Body of pancreas (tissue), 4 donors: ENCODE measurements at regions not wholly inside any gene's neighbourhood (a gene's known extent, or its start where the extent isn't known, plus 50 kb on each side); places are given as distances from the start of the nearest gene placed in this dataset.

Experiments used
- ATAC-seq: fragments of 150-250 bp; one replicate; pipeline ENCODE4 v1.9.1; 2016
- DNase-seq, 4 donors: peaks; one replicate each; pipeline ENCODE4 v3.0.0-alpha.2; 2019
- H3K27ac ChIP-seq, 4 donors: fragments of 200-600 bp; sonication (generic); 1 replicate in 3 of 4; 2 replicates in 1 of 4; pipeline versions ENCODE4 v1.5.1 to v1.6.1; 2016 to 2019; ENCODE audit warnings: mild to moderate bottlenecking in 1 of 4, mixed read lengths in 1 of 4, moderate library complexity in 1 of 4
- H3K27me3 ChIP-seq, 2 donors: fragments of 200-600 bp; sonication (generic); one replicate each; pipeline ENCODE4 v1.6.0; 2016; ENCODE audit warnings: mild to moderate bottlenecking in 1 of 2
- H3K36me3 ChIP-seq, 2 donors: fragments of 200-600 bp; sonication (generic); replicated peaks in 1 of 2; 2 replicates each; pipeline ENCODE4 v1.5.1; 2016; ENCODE audit warnings: low read depth in 2 of 2; ENCODE audit not compliant: insufficient read depth in 1 of 2
- H3K4me1 ChIP-seq: fragments of 200-600 bp; sonication (generic); one replicate; pipeline ENCODE4 v1.6.0; 2016
- H3K4me3 ChIP-seq, 2 donors: fragments of 200-600 bp; sonication (generic); 1 replicate in 1 of 2; 2 replicates in 1 of 2; pipeline ENCODE4 v1.5.1; 2016 to 2019
- H3K9me3 ChIP-seq, 3 donors: fragments of 200-600 bp; sonication (generic); 1 replicate in 2 of 3; 2 replicates in 1 of 3; pipeline ENCODE4 v1.5.1; 2016
- POLR2A ChIP-seq, 3 donors: fragments of 450-650 bp; IDR thresholded peaks; one replicate each; pipeline ENCODE4 v1.6.1; 2016; ENCODE audit warnings: antibody characterized with exemption in 3 of 3, mild to moderate bottlenecking in 2 of 3
- WGBS, 2 donors: methylation state at CpG; one replicate each; pipeline ENCODE4 v1.1.5; 2017; 5-methylcytosine and 5-hydroxymethylcytosine counted together
- intact Hi-C: fragments of 100-400 bp; cut with DNase I; formaldehyde crosslinking; loops from one replicate; pipeline ENCODE4 v1.15.1; 2023
- TF ChIP-seq, protein P1 (sequence below), 7 experiments: fragments of 450-650 bp in 4 of 7; fragments of 200-600 bp in 3 of 7; sonication (generic) in 3 of 7; IDR thresholded peaks; one replicate each; pipeline ENCODE4 v1.5.1; 2016 to 2019; ENCODE audit warnings: antibody characterized with exemption in 7 of 7

- no peak for ATAC-seq
These were observed 216.1 kb downstream of the TTC32 start for GRCh38 chr2:19685731-19686130.

GRCh38 chr2:19684516-19684915 lies 217.3 kb downstream of the TTC32 start:
- intact Hi-C loops, result no loop called here
- Histone ChIP-seq H3K4me3 (no peak overlapping the region), H3K4me1 (no peaks in the 10 kb centered on the region), H3K9me3 (no peaks in the 10 kb centered on the region), H3K27me3 (no peaks in the 10 kb centered on the region), H3K36me3 (no peaks in the 10 kb centered on the region), H3K27ac (no peak overlapping the region)
- DNase-seq, result no peak
- 81 to 83% methylated on average over 7 of the region's 7 CpGs for WGBS, 2 donors
- TF ChIP-seq, protein P1, sequence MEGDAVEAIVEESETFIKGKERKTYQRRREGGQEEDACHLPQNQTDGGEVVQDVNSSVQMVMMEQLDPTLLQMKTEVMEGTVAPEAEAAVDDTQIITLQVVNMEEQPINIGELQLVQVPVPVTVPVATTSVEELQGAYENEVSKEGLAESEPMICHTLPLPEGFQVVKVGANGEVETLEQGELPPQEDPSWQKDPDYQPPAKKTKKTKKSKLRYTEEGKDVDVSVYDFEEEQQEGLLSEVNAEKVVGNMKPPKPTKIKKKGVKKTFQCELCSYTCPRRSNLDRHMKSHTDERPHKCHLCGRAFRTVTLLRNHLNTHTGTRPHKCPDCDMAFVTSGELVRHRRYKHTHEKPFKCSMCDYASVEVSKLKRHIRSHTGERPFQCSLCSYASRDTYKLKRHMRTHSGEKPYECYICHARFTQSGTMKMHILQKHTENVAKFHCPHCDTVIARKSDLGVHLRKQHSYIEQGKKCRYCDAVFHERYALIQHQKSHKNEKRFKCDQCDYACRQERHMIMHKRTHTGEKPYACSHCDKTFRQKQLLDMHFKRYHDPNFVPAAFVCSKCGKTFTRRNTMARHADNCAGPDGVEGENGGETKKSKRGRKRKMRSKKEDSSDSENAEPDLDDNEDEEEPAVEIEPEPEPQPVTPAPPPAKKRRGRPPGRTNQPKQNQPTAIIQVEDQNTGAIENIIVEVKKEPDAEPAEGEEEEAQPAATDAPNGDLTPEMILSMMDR (IDR thresholded peaks at IDR 0.05), result no peak
- ATAC-seq, result no peak

More at GRCh38 chr2:19685731-19686130, 216.1 kb downstream of the TTC32 start:
- intact Hi-C loops, result no loop called here
- no peaks in the 10 kb centered on the region for H3K9me3 ChIP-seq
- no peaks in the 10 kb centered on the region for H3K4me1 ChIP-seq
- H3K27me3 ChIP-seq, result no peaks in the 10 kb centered on the region
- TF ChIP-seq POLR2A (IDR thresholded peaks at IDR 0.05), result no peak
- TF ChIP-seq, protein P1 (IDR thresholded peaks at IDR 0.05), result no peak
- DNase-seq, result no peak
- WGBS, 2 donors, result 88 to 95% methylated on average over 1 of the region's 1 CpG
- H3K36me3 ChIP-seq, result no peaks in the 10 kb centered on the region
- H3K4me3 ChIP-seq, result no peak overlapping the region
- H3K27ac ChIP-seq, result no peak overlapping the region

GRCh38 chr2:19683556-19683955 lies 218.2 kb downstream of the TTC32 start:
- Histone ChIP-seq H3K27me3 (no peaks in the 10 kb centered on the region), H3K36me3 (no peaks in the 10 kb centered on the region), H3K4me3 (no peak overlapping the region), H3K4me1 (no peaks in the 10 kb centered on the region), H3K27ac (no peak overlapping the region), H3K9me3 (no peaks in the 10 kb centered on the region)
- DNase-seq (no peak), ATAC-seq (no peak)
- TF ChIP-seq, protein P1 (IDR thresholded peaks at IDR 0.05), result no peak
- TF ChIP-seq POLR2A (IDR thresholded peaks at IDR 0.05), result no peak
- intact Hi-C loops, result no loop called here

DNA sequence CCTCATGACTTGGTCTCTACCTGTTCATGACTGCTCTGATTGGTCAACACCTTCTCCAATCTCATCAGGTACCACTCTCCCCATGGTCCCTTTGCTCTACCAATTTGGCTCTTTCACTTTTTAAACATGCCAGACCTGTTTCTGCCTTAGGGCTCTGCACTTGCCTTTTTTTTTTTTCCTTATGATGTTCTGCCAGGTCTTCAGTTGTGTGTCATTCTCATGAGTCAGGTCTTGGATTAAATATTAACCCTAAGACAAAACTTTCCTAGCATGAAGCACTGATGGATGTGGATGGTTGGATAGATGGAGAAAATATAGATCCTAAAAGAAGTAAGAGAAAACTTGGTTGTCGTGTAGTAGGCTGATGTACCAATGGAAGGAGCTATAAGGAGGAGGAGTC lies 219.3 kb downstream of the TTC32 start:
- ATAC-seq, result peak; percentile 59
- H3K9me3 ChIP-seq, result no peaks in the 10 kb centered on the region
- peak in 1 of 4 donors; percentile 8 for DNase-seq
- H3K36me3 ChIP-seq, result no peaks in the 10 kb centered on the region
- H3K4me3 ChIP-seq, result no peak overlapping the region
- H3K27ac ChIP-seq, result no peak overlapping the region
- TF ChIP-seq, protein P1 (IDR thresholded peaks at IDR 0.05), result no peak
- TF ChIP-seq POLR2A (IDR thresholded peaks at IDR 0.05), result no peak
- WGBS, 2 donors, result 76 to 77% methylated on average over 1 of the region's 1 CpG
- no peaks in the 10 kb centered on the region for H3K27me3 ChIP-seq
- intact Hi-C loops, result no loop called here
- H3K4me1 ChIP-seq, result no peaks in the 10 kb centered on the region

DNA sequence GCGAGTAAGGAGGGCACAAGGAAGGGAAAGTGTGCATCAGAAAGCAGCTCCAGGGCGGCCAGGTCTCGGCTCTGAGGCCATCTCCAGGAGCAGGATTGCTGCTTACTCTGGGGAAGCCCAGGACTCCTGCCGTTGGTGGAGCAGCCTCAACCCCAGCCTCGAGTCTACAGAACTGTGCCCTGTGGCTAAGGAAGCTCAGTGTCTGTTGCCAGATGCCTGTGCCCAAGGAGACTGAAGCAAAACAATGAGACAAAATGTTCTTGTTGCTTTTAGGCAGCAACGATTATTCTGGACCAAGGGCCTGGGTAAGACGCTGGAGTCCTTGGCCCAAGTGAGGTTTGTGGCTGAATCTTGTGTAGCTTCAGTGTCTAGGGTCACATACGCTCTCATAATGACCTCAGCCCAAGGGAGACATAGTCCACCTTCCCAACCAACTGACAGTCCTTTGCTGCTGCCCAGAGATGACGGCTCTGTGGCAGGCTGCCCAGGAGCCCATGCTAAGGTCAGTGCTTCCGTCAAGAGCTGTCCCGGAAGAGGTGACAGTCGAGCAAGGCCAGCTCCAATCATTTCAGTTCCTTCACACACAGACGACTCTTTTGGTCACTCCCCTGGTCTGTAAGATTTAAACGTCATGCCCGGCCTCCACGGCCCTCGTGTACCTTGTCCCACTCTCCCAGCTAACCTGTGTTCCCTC lies 223.8 kb downstream of the TTC32 start:
- ATAC-seq, result no peak
- intact Hi-C loops, result no loop called here

More for the DNA sequence above, 223.8 kb downstream of the TTC32 start:
- H3K4me3 ChIP-seq, result no peak overlapping the region
- H3K27me3 ChIP-seq, result no peaks in the 10 kb centered on the region
- no peaks in the 10 kb centered on the region for H3K36me3 ChIP-seq
- 57 to 64% methylated on average over 17 of the region's 17 CpGs for WGBS, 2 donors
- DNase-seq, result no peak
- H3K4me1 ChIP-seq, result no peaks in the 10 kb centered on the region
- H3K9me3 ChIP-seq, result no peaks in the 10 kb centered on the region
- no peak overlapping the region for H3K27ac ChIP-seq
- TF ChIP-seq, protein P1 (IDR thresholded peaks at IDR 0.05), result no peak
- TF ChIP-seq POLR2A (IDR thresholded peaks at IDR 0.05), result no peak
